C1 segment of cervical spinal cord (tissue), 14 donors: ENCODE measurements at regions not wholly inside any gene's neighbourhood (a gene's known extent, or its start where the extent isn't known, plus 50 kb on each side); places are given as distances from the start of the nearest gene placed in this dataset.

ENCODE experiments used
- DNase-seq, 14 donors: peaks; one replicate each; lab custom pipeline; 2025; lab: John Stamatoyannopoulos, UW

- DNase-seq, result no peak
Measured at GRCh38 chr9:135219676-135220600, 132.5 kb downstream of the OLFM1 start.

GRCh38 chr9:135220601-135221575 lies 133.4 kb downstream of the OLFM1 start:
- DNase-seq, result no peak

- no peak for DNase-seq
Measured at GRCh38 chr9:135221576-135221950, 134.1 kb downstream of the OLFM1 start.

- no peak for DNase-seq
Measured at GRCh38 chr9:135221951-135222631, 134.6 kb downstream of the OLFM1 start.

- no peak for DNase-seq
Measured at GRCh38 chr9:135222881-135223760, 135.7 kb downstream of the OLFM1 start.

- no peak for DNase-seq
Measured at GRCh38 chr9:135223831-135224230, 136.4 kb downstream of the OLFM1 start.

- DNase-seq, result no peak
Measured at GRCh38 chr9:135224286-135224877, 136.9 kb downstream of the OLFM1 start.

GRCh38 chr9:135224921-135225541 lies 137.6 kb downstream of the OLFM1 start:
- no peak for DNase-seq

GRCh38 chr9:135225619-135226228 lies 138.3 kb downstream of the OLFM1 start:
- no peak for DNase-seq

GRCh38 chr9:135226369-135227050 lies 139.0 kb downstream of the OLFM1 start:
- DNase-seq, result no peak

GRCh38 chr9:135227641-135228251 lies 140.3 kb downstream of the OLFM1 start:
- no peak for DNase-seq

- no peak for DNase-seq
Measured at GRCh38 chr9:135228345-135228982, 141.0 kb downstream of the OLFM1 start.

GRCh38 chr9:135228983-135229625 lies 141.6 kb downstream of the OLFM1 start:
- no peak for DNase-seq

GRCh38 chr9:135229701-135230385 lies 142.4 kb downstream of the OLFM1 start:
- DNase-seq, result no peak

GRCh38 chr9:135230386-135230765 lies 142.9 kb downstream of the OLFM1 start:
- no peak for DNase-seq

GRCh38 chr9:135230817-135231520 lies 143.5 kb downstream of the OLFM1 start:
- no peak for DNase-seq
